GM21723 (cell line): ENCODE measurements at regions not wholly inside any gene's neighbourhood (a gene's known extent, or its start where the extent isn't known, plus 50 kb on each side); places are given as distances from the start of the nearest gene placed in this dataset.
A peak's percentile ranks its signal among the peaks of the same experiment; 100 is the strongest.

Experiments used
- ATAC-seq: cut with Tn5 transposase; IDR thresholded peaks from one replicate; pipeline ENCODE4 v1.9.1; 2021; ENCODE audit warnings: mild to moderate bottlenecking, moderate library complexity; ENCODE audit not compliant: unreplicated experiment

GRCh38 chr5:51449026-51449425 lies 65.8 kb downstream of the ISL1 start:
- ATAC-seq, result no peak

- ATAC-seq, result no peak
Measured at GRCh38 chr5:51452562-51452961, 69.3 kb downstream of the ISL1 start.

- ATAC-seq, result no peak
Measured at GRCh38 chr5:51465165-51465564, 81.9 kb downstream of the ISL1 start.

GRCh38 chr5:51466214-51466613 lies 83.0 kb downstream of the ISL1 start:
- no peak for ATAC-seq

GRCh38 chr5:51468196-51468595 lies 84.9 kb downstream of the ISL1 start:
- ATAC-seq, result no peak

- ATAC-seq, result no peak
Measured at GRCh38 chr5:51471630-51472029, 88.4 kb downstream of the ISL1 start.

- ATAC-seq, result no peak
Measured at GRCh38 chr5:51472472-51472871, 89.2 kb downstream of the ISL1 start.

GRCh38 chr5:51475628-51476027 lies 92.4 kb downstream of the ISL1 start:
- no peak for ATAC-seq

GRCh38 chr5:51476431-51476830 lies 93.2 kb downstream of the ISL1 start:
- ATAC-seq, result no peak

GRCh38 chr5:51479840-51480239 lies 96.6 kb downstream of the ISL1 start:
- peak; percentile 75 for ATAC-seq

GRCh38 chr5:51484326-51484725 lies 101.1 kb downstream of the ISL1 start:
- ATAC-seq, result no peak

- ATAC-seq, result no peak
Measured at GRCh38 chr5:51486158-51486557, 102.9 kb downstream of the ISL1 start.

GRCh38 chr5:51487952-51488351 lies 104.7 kb downstream of the ISL1 start:
- ATAC-seq, result no peak

GRCh38 chr5:51488803-51489642 lies 105.8 kb downstream of the ISL1 start:
- ATAC-seq, result no peak

GRCh38 chr5:51494821-51495220 lies 111.6 kb downstream of the ISL1 start:
- ATAC-seq, result no peak

- no peak for ATAC-seq
Measured at GRCh38 chr5:51495672-51496071, 112.4 kb downstream of the ISL1 start.

- no peak for ATAC-seq
Measured at GRCh38 chr5:51517838-51518237, 134.6 kb downstream of the ISL1 start.

GRCh38 chr5:51518607-51519006 lies 135.4 kb downstream of the ISL1 start:
- no peak for ATAC-seq

GRCh38 chr5:51521583-51521982 lies 138.3 kb downstream of the ISL1 start:
- ATAC-seq, result no peak

GRCh38 chr5:51539232-51539631 lies 156.0 kb downstream of the ISL1 start:
- no peak for ATAC-seq

- no peak for ATAC-seq
Measured at GRCh38 chr5:51544031-51544785, 161.0 kb downstream of the ISL1 start.

GRCh38 chr5:51556833-51557232 lies 173.6 kb downstream of the ISL1 start:
- ATAC-seq, result no peak
